ENCODE measurements at regions not wholly inside any gene's neighbourhood (a gene's known extent, or its start where the extent isn't known, plus 50 kb on each side); places are given as distances from the start of the nearest gene placed in this dataset.

DNA sequence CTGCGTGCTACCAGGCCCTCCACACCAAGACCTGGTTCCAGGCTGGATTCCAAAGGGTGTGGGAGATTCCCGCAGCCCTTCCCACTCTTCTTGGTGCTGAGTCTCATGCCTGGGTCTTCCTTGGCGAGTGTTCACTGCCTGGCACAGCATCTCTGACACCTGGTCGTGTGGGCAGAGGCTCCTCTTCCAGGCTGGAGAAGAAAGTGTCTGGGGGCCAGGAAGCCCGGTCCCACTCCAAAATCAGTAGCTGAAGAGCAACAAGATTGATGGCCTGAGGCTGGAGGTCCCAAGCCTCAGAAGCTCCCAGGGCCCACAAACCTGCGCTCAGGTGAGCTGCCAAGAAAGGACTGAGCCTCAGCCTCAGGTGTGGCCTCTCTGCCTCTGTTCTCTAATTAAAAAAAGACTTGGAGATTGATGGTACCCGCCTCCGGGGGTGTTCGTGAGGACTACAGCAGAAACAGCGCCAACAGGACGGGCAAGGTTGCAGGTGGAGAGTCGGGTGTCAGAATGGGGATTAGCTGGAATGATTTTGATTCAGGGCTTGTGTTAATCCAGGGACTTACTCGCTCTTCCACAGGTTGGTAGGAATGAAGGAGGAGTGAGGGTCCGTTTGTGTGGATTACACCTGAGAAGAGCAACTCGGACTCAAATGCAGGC lies 217.5 kb downstream of the TEX29 start:
- no peak overlapping the region for H3K27ac ChIP-seq (ENCODE audit: low read depth in 2 of 2, low read length in 1 of 2)
- no peaks in the 10 kb centered on the region for H3K36me3 ChIP-seq (replicated peaks in 1 of 2; ENCODE audit: control insufficient read depth in 1 of 2, insufficient read depth in 2 of 2, low read length in 1 of 2)
- no peaks in the 10 kb centered on the region for H3K9me3 ChIP-seq
- H2AFZ ChIP-seq (ENCODE audit: low read depth), result no peak overlapping the region
- H4K20me1 ChIP-seq (ENCODE audit: insufficient read depth), result no peaks in the 10 kb centered on the region
- H3F3A ChIP-seq (replicated peaks; ENCODE audit: insufficient read depth), result no peaks in the 10 kb centered on the region
- H3K79me2 ChIP-seq (ENCODE audit: insufficient read depth), result no peaks in the 10 kb centered on the region
- TF ChIP-seq RFX5 (IDR thresholded peaks at IDR 0.05; ENCODE audit: low read length), result no peak
- no peak for TF ChIP-seq RXRA (IDR thresholded peaks at IDR 0.05; ENCODE audit: borderline replicate concordance, low read depth)
- no peak for TF ChIP-seq GATA2 (CRISPR knock-in tag; IDR thresholded peaks at IDR 0.05)
- no peak for TF ChIP-seq TCF12 (IDR thresholded peaks at IDR 0.05)
- TF ChIP-seq, protein P1, sequence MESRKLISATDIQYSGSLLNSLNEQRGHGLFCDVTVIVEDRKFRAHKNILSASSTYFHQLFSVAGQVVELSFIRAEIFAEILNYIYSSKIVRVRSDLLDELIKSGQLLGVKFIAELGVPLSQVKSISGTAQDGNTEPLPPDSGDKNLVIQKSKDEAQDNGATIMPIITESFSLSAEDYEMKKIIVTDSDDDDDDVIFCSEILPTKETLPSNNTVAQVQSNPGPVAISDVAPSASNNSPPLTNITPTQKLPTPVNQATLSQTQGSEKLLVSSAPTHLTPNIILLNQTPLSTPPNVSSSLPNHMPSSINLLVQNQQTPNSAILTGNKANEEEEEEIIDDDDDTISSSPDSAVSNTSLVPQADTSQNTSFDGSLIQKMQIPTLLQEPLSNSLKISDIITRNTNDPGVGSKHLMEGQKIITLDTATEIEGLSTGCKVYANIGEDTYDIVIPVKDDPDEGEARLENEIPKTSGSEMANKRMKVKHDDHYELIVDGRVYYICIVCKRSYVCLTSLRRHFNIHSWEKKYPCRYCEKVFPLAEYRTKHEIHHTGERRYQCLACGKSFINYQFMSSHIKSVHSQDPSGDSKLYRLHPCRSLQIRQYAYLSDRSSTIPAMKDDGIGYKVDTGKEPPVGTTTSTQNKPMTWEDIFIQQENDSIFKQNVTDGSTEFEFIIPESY (IDR thresholded peaks at IDR 0.05; ENCODE audit: borderline replicate concordance, low read depth), result no peak
- TF ChIP-seq MXI1 (IDR thresholded peaks at IDR 0.05; ENCODE audit: low read depth, low read length), result no peak
- TF ChIP-seq TEAD4 (IDR thresholded peaks at IDR 0.05; ENCODE audit: borderline replicate concordance, insufficient read depth), result no peak
- no peak for TF ChIP-seq JUND (IDR thresholded peaks at IDR 0.05)
- TF ChIP-seq CHD2 (IDR thresholded peaks at IDR 0.05; ENCODE audit: low read length, partially characterized antibody), result no peak
- TF ChIP-seq RCOR1 (IDR thresholded peaks at IDR 0.05; ENCODE audit: low read length), result no peak
- TF ChIP-seq, protein P2, sequence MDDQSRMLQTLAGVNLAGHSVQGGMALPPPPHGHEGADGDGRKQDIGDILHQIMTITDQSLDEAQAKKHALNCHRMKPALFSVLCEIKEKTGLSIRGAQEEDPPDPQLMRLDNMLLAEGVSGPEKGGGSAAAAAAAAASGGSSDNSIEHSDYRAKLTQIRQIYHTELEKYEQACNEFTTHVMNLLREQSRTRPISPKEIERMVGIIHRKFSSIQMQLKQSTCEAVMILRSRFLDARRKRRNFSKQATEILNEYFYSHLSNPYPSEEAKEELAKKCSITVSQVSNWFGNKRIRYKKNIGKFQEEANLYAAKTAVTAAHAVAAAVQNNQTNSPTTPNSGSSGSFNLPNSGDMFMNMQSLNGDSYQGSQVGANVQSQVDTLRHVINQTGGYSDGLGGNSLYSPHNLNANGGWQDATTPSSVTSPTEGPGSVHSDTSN (IDR thresholded peaks at IDR 0.05), result no peak
- TF ChIP-seq NFIC (IDR thresholded peaks at IDR 0.05; ENCODE audit: borderline replicate concordance), result no peak
- no peak for TF ChIP-seq FOXM1 (IDR thresholded peaks at IDR 0.05; ENCODE audit: low read depth)
- no peak for TF ChIP-seq EP300 (IDR thresholded peaks at IDR 0.05; ENCODE audit: borderline replicate concordance in 1 of 2, low read depth in 1 of 2, low read length in 1 of 2)
- no peak for TF ChIP-seq POLR2AphosphoS5 (IDR thresholded peaks at IDR 0.05; ENCODE audit: low read depth, low read length)
- TF ChIP-seq MEF2A (IDR thresholded peaks at IDR 0.05; ENCODE audit: borderline replicate concordance, low read depth), result no peak
- POLR2A ChIA-PET, result no interaction called here
- no peak overlapping the region for H3K9ac ChIP-seq
- no peaks in the 10 kb centered on the region for H3K4me1 ChIP-seq (ENCODE audit: control insufficient read depth in 1 of 2, insufficient read depth in 2 of 2, low read depth in 1 of 2, low read length in 1 of 2)
- 10% methylated on average over 11 of the region's 15 CpGs for WGBS (ENCODE audit: low lambda C conversion rate)
- H3K27me3 ChIP-seq (ENCODE audit: insufficient read depth), result peaks cover 37% of the 10 kb centered on the region; the same call in 1 of the 2 replicates
- H3K4me3 ChIP-seq (ENCODE audit: low read depth in 2 of 2, low read length in 1 of 2), result no peak overlapping the region
- H3K9me2 ChIP-seq, result no peaks in the 10 kb centered on the region
- DNase-seq, result no peak
- H3K4me2 ChIP-seq, result no peak overlapping the region
- CTCF ChIA-PET, result no interaction called here

DNA sequence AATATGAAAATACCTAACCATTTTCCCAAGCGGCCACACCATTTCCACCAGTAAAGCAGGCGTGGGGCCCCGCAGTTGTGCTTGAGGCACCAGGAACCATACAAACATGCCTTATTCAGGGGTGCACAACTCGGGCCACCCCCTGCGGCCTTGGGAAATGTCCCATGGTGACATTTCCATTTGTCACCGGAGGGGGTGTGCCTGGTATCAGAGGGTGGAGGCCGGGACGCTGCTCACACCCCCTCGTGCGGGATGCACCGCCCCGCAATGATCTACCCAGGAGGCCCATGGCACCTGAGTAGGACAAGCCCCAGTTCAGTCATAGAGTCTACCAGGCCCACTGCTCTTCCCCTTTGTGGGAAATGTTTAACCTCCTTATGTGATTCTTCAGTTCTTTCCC lies 218.8 kb downstream of the TEX29 start:
- TF ChIP-seq TEAD4 (IDR thresholded peaks at IDR 0.05; ENCODE audit: borderline replicate concordance, insufficient read depth) (no peak), MXI1 (IDR thresholded peaks at IDR 0.05; ENCODE audit: low read depth, low read length) (no peak), MEF2A (IDR thresholded peaks at IDR 0.05; ENCODE audit: borderline replicate concordance, low read depth) (no peak)
- Histone ChIP-seq H3K27me3 (ENCODE audit: insufficient read depth) (peaks cover 25% of the 10 kb centered on the region; the same call in 1 of the 2 replicates), H3K4me1 (ENCODE audit: control insufficient read depth in 1 of 2, insufficient read depth in 2 of 2, low read depth in 1 of 2, low read length in 1 of 2) (no peaks in the 10 kb centered on the region), H3F3A (replicated peaks; ENCODE audit: insufficient read depth) (no peaks in the 10 kb centered on the region), H4K20me1 (ENCODE audit: insufficient read depth) (no peaks in the 10 kb centered on the region), H3K9ac (no peak overlapping the region), H3K4me2 (no peak overlapping the region), H2AFZ (ENCODE audit: low read depth) (no peak overlapping the region), H3K4me3 (ENCODE audit: low read depth in 2 of 2, low read length in 1 of 2) (no peak overlapping the region), H3K9me2 (no peaks in the 10 kb centered on the region), H3K79me2 (ENCODE audit: insufficient read depth) (no peaks in the 10 kb centered on the region), H3K27ac (ENCODE audit: low read depth in 2 of 2, low read length in 1 of 2) (no peak overlapping the region), H3K36me3 (replicated peaks in 1 of 2; ENCODE audit: control insufficient read depth in 1 of 2, insufficient read depth in 2 of 2, low read length in 1 of 2) (no peaks in the 10 kb centered on the region), H3K9me3 (no peaks in the 10 kb centered on the region)
- DNase-seq, result no peak
- 25% methylated on average over 1 of the region's 12 CpGs for WGBS (ENCODE audit: low lambda C conversion rate)
- CTCF ChIA-PET, result interaction anchor here (0.5 kb wide), 1 partner anchor 213 kb away, joined by 3 read pairs; no protein-coding TSS in a partner anchor
- POLR2A ChIA-PET, result no interaction called here

Data from SK-N-SH (cell line).